ENCODE measurements at regions not wholly inside any gene's neighbourhood (a gene's known extent, or its start where the extent isn't known, plus 50 kb on each side); places are given as distances from the start of the nearest gene placed in this dataset.
A peak's percentile ranks its signal among the peaks of the same experiment; 100 is the strongest.

- TF ChIP-seq RAD21 (IDR thresholded peaks at IDR 0.05 in 1 of 2, conservative IDR thresholded peaks at IDR 0.05 in 1 of 2; ENCODE audit: low read depth in 2 of 2, low read length in 2 of 2) (peak; percentile 47 to 63), ZNF274 (IDR thresholded peaks at IDR 0.05; ENCODE audit: borderline replicate concordance, extremely low read depth, low read length) (no peak), CTCF (IDR thresholded peaks at IDR 0.05; ENCODE audit: control extremely low read depth in 1 of 3, insufficient read depth in 1 of 3, low read depth in 1 of 3, low read length in 3 of 3) (peak in 2 of 3 experiments; percentile 19 to 27; a peak in 2 of 4 replicates), GABPA (IDR thresholded peaks at IDR 0.05; ENCODE audit: borderline replicate concordance, insufficient read depth, low read length) (no peak), NRF1 (IDR thresholded peaks at IDR 0.05; ENCODE audit: low read depth, low read length) (no peak), POLR2A (IDR thresholded peaks at IDR 0.05; ENCODE audit: control extremely low read depth in 1 of 2, low read depth in 2 of 2, low read length in 2 of 2) (no peak), SUZ12 (IDR thresholded peaks at IDR 0.05; ENCODE audit: low read length) (no peak), EZH2 (IDR thresholded peaks at IDR 0.05; ENCODE audit: low read depth, low read length, severe bottlenecking) (no peak), KDM1A (IDR thresholded peaks at IDR 0.05; ENCODE audit: borderline replicate concordance, low read length) (no peak), MAX (IDR thresholded peaks at IDR 0.05) (no peak), EP300 (IDR thresholded peaks at IDR 0.05; ENCODE audit: borderline replicate concordance in 1 of 2, low read depth in 2 of 2, low read length in 2 of 2) (no peak), RNF2 (IDR thresholded peaks at IDR 0.05; ENCODE audit: borderline replicate concordance, low read depth, low read length, missing control alignments, poor library complexity, severe bottlenecking) (no peak), RXRA (IDR thresholded peaks at IDR 0.05; ENCODE audit: insufficient read depth, low read depth, low read length) (no peak), SRF (IDR thresholded peaks at IDR 0.05; ENCODE audit: low read depth, low read length) (no peak)
Observed at GRCh38 chr13:21767032-21767431, 96.2 kb downstream of the FGF9 start.
